IPS DF 4.7 (cell line): ENCODE measurements at regions not wholly inside any gene's neighbourhood (a gene's known extent, or its start where the extent isn't known, plus 50 kb on each side); places are given as distances from the start of the nearest gene placed in this dataset.
"Not testable (repeated sequence)": the region's sequence is repeated elsewhere in the genome, so short reads cannot be mapped to it uniquely, and the experiment has no call there.

ENCODE experiments used
- DNase-seq: peaks from one replicate; pipeline ENCODE4 v3.0.0-alpha.2; 2013; ENCODE audit warnings: low spot score; ENCODE audit errors: extremely low read depth

- DNase-seq, result no peak
Observed at GRCh38 chr3:101995371-101996046, 146.2 kb downstream of the NFKBIZ start.

- no peak for DNase-seq
Observed at GRCh38 chr3:101996832-101997231, 147.5 kb downstream of the NFKBIZ start.

- no peak for DNase-seq
Observed at GRCh38 chr3:101998256-101998926, 149.1 kb downstream of the NFKBIZ start.

- no peak for DNase-seq
Observed at GRCh38 chr3:101999177-101999779, 150.0 kb downstream of the NFKBIZ start.

- no peak for DNase-seq
Observed at GRCh38 chr3:102000620-102001209, 151.4 kb downstream of the NFKBIZ start.

GRCh38 chr3:102002056-102002455 is 152.7 kb downstream of the NFKBIZ start:
- no peak for DNase-seq

GRCh38 chr3:102004561-102004960 is 155.2 kb downstream of the NFKBIZ start:
- no peak for DNase-seq

GRCh38 chr3:102005551-102005950 is 156.2 kb downstream of the NFKBIZ start:
- DNase-seq, result no peak

GRCh38 chr3:102006812-102007485 is 157.6 kb downstream of the NFKBIZ start:
- no peak for DNase-seq

GRCh38 chr3:102008436-102008835 is 159.1 kb downstream of the NFKBIZ start:
- not testable (repeated sequence) for DNase-seq

- no peak for DNase-seq
Observed at GRCh38 chr3:102016417-102016816, 167.1 kb downstream of the NFKBIZ start.

GRCh38 chr3:102017784-102018183 is 168.5 kb downstream of the NFKBIZ start:
- no peak for DNase-seq

- no peak for DNase-seq
Observed at GRCh38 chr3:102018551-102018950, 169.2 kb downstream of the NFKBIZ start.

GRCh38 chr3:102020735-102021134 is 171.4 kb downstream of the NFKBIZ start:
- DNase-seq, result no peak

GRCh38 chr3:102024270-102024904 is 175.1 kb downstream of the NFKBIZ start:
- no peak for DNase-seq

- no peak for DNase-seq
Observed at GRCh38 chr3:102025606-102026270, 176.4 kb downstream of the NFKBIZ start.

GRCh38 chr3:102026656-102027055 is 177.3 kb downstream of the NFKBIZ start:
- no peak for DNase-seq

- no peak for DNase-seq
Observed at GRCh38 chr3:102030661-102031060, 181.3 kb downstream of the NFKBIZ start.

- no peak for DNase-seq
Observed at GRCh38 chr3:102031834-102032233, 182.5 kb downstream of the NFKBIZ start.

GRCh38 chr3:102032491-102033383 is 183.4 kb downstream of the NFKBIZ start:
- no peak for DNase-seq
